ENCODE measurements at regions not wholly inside any gene's neighbourhood (a gene's known extent, or its start where the extent isn't known, plus 50 kb on each side); places are given as distances from the start of the nearest gene placed in this dataset.
"Not testable (repeated sequence)": the region's sequence is repeated elsewhere in the genome, so short reads cannot be mapped to it uniquely, and the experiment has no call there.

GRCh38 chr7:80294346-80294745 is 159.7 kb downstream of the GNAI1 start:
- Histone ChIP-seq H3K36me3 (no peaks in the 10 kb centered on the region), H3K4me3 (no peak overlapping the region), H3K27me3 (no peaks in the 10 kb centered on the region), H3K4me1 (no peaks in the 10 kb centered on the region), H3K9me3 (peaks cover 4% of the 10 kb centered on the region), H3K27ac (no peak overlapping the region)
- TF ChIP-seq CTCF (IDR thresholded peaks at IDR 0.05): no peak
- ATAC-seq (no peak), DNase-seq (no peak)
- intact Hi-C loops (cut with DNase I): no loop called here

- H3K36me3 ChIP-seq; H3K4me1 ChIP-seq; H3K27me3 ChIP-seq; ATAC-seq; H3K9me3 ChIP-seq; H3K27ac ChIP-seq; intact Hi-C loops (cut with DNase I); DNase-seq; H3K4me3 ChIP-seq: not testable (repeated sequence)
Measured at GRCh38 chr7:80292634-80293033, 158.0 kb downstream of the GNAI1 start.

GRCh38 chr7:80288175-80289122 is 153.8 kb downstream of the GNAI1 start:
- intact Hi-C loops (cut with DNase I): no loop called here
- Histone ChIP-seq H3K36me3 (no peaks in the 10 kb centered on the region), H3K9me3 (no peaks in the 10 kb centered on the region), H3K4me3 (no peak overlapping the region), H3K4me1 (no peaks in the 10 kb centered on the region), H3K27ac (no peak overlapping the region), H3K27me3 (no peaks in the 10 kb centered on the region)
- no peak for DNase-seq
- ATAC-seq: peak; percentile 26
- TF ChIP-seq CTCF (IDR thresholded peaks at IDR 0.05): peak; percentile 32

- no peaks in the 10 kb centered on the region for H3K4me1 ChIP-seq
- TF ChIP-seq CTCF (IDR thresholded peaks at IDR 0.05): no peak
- intact Hi-C loops (cut with DNase I): no loop called here
- H3K9me3 ChIP-seq: no peaks in the 10 kb centered on the region
- H3K4me3 ChIP-seq: no peak overlapping the region
- peak; percentile 30 for ATAC-seq
- DNase-seq: no peak
- H3K36me3 ChIP-seq: no peaks in the 10 kb centered on the region
- no peak overlapping the region for H3K27ac ChIP-seq
- no peaks in the 10 kb centered on the region for H3K27me3 ChIP-seq
Measured at GRCh38 chr7:80287400-80288174, 153.0 kb downstream of the GNAI1 start.

GRCh38 chr7:80286611-80287010 is 152.0 kb downstream of the GNAI1 start:
- Histone ChIP-seq H3K4me1 (no peaks in the 10 kb centered on the region), H3K4me3 (no peak overlapping the region), H3K27me3 (no peaks in the 10 kb centered on the region), H3K27ac (no peak overlapping the region), H3K9me3 (no peaks in the 10 kb centered on the region), H3K36me3 (no peaks in the 10 kb centered on the region)
- DNase-seq (no peak), ATAC-seq (no peak)
- intact Hi-C loops (cut with DNase I): no loop called here
- TF ChIP-seq CTCF (IDR thresholded peaks at IDR 0.05): no peak

GRCh38 chr7:80284855-80285254 is 150.2 kb downstream of the GNAI1 start:
- DNase-seq (no peak), ATAC-seq (no peak)
- Histone ChIP-seq H3K4me1 (no peaks in the 10 kb centered on the region), H3K9me3 (no peaks in the 10 kb centered on the region), H3K27me3 (no peaks in the 10 kb centered on the region), H3K36me3 (no peaks in the 10 kb centered on the region), H3K27ac (no peak overlapping the region), H3K4me3 (no peak overlapping the region)
- intact Hi-C loops (cut with DNase I): no loop called here
- no peak for TF ChIP-seq CTCF (IDR thresholded peaks at IDR 0.05)
